Endothelial cell of umbilical vein (primary cell): ENCODE measurements at regions not wholly inside any gene's neighbourhood (a gene's known extent, or its start where the extent isn't known, plus 50 kb on each side); places are given as distances from the start of the nearest gene placed in this dataset.

Experiments used
- BruUV-seq: library from RNA; stranded (reverse); fragments of 400-500 nt; replicated peaks from 2 replicates; lab custom pipeline; 2021; lab: Mats Ljungman, UMichigan
- CTCF ChIA-PET: fragments of 300-600, 350-600 bp; sonication (Branson Sonifier 250); formaldehyde crosslinking; loops from one replicate; lab custom pipeline; 2021; ENCODE audit warnings: antibody characterized with exemption, inconsistent platforms; lab: Charles Lee
- POLR2A ChIA-PET: fragments of 300-600, 350-600 bp; sonication (Branson Sonifier 250); formaldehyde crosslinking; loops from one replicate; lab custom pipeline; 2021; ENCODE audit warnings: antibody characterized with exemption, inconsistent platforms; lab: Charles Lee
- DNase-seq: peaks from one replicate; pipeline ENCODE4 v3.0.0-alpha.2; 2011; ENCODE audit warnings: low read depth, low spot score
- FAIRE-seq: peaks from 2 replicates; lab custom pipeline; 2011; peaks lifted over from hg19 to GRCh38; lab: Jason Lieb, UNC
- H2AFZ ChIP-seq: 2 replicates; pipeline ENCODE4 v1.6.0; 2012; ENCODE audit warnings: low read depth, low read length, control low read depth, inconsistent platforms
- H3K27ac ChIP-seq: 2 replicates; pipeline ENCODE4 v1.5.1; 2011; ENCODE audit warnings: low read depth, mild to moderate bottlenecking, control low read depth, low read length, moderate library complexity; ENCODE audit not compliant: insufficient read depth
- H3K27me3 ChIP-seq, 2 experiments: 2 replicates each; pipeline versions ENCODE4 v1.6.0 to v1.6.1; 2011; ENCODE audit warnings: low read length in 2 of 2, mixed read lengths in 1 of 2; ENCODE audit not compliant: control insufficient read depth in 2 of 2, insufficient read depth in 2 of 2
- H3K36me3 ChIP-seq, 2 experiments: 2 replicates in 1 of 2; 3 replicates in 1 of 2; pipeline ENCODE4 v1.5.1; 2011; ENCODE audit warnings: low read length in 2 of 2, mild to moderate bottlenecking in 1 of 2, moderate library complexity in 1 of 2; ENCODE audit not compliant: control insufficient read depth in 2 of 2, insufficient read depth in 2 of 2; ENCODE audit errors: extremely low read depth in 1 of 2
- H3K4me1 ChIP-seq: 3 replicates; pipeline ENCODE4 v1.5.1; 2011; ENCODE audit warnings: mild to moderate bottlenecking, low read length; ENCODE audit not compliant: control insufficient read depth, insufficient read depth; ENCODE audit errors: extremely low read depth
- H3K4me2 ChIP-seq: 2 replicates; pipeline ENCODE4 v1.6.1; 2011; ENCODE audit warnings: low read length, control low read depth, mixed read lengths; ENCODE audit not compliant: insufficient read depth
- H3K4me3 ChIP-seq, 3 experiments: fragments of 200-600 bp in 1 of 3; sonication (generic), shearing (Covaris generic) in 1 of 3; replicated peaks in 1 of 3; 2 replicates each; pipeline ENCODE4 v1.5.1; 2011 to 2016; ENCODE audit warnings: control low read depth in 3 of 3, low read length in 3 of 3, mild to moderate bottlenecking in 2 of 3, inconsistent platforms in 1 of 3, low read depth in 1 of 3, moderate library complexity in 1 of 3; ENCODE audit not compliant: insufficient read depth in 1 of 3
- H3K79me2 ChIP-seq: 2 replicates; pipeline ENCODE4 v1.6.0; 2012; ENCODE audit warnings: low read length, inconsistent platforms; ENCODE audit not compliant: control insufficient read depth, insufficient read depth
- H3K9ac ChIP-seq: replicated peaks from 2 replicates; pipeline ENCODE3; 2011; ENCODE audit warnings: low read length, control low read depth; ENCODE audit not compliant: insufficient read depth; ENCODE audit errors: extremely low read depth
- H3K9me1 ChIP-seq: replicated peaks from 3 replicates; pipeline ENCODE4 v1.6.0; 2011; ENCODE audit warnings: mild to moderate bottlenecking, low read length; ENCODE audit not compliant: control insufficient read depth, insufficient read depth; ENCODE audit errors: extremely low read depth
- H3K9me3 ChIP-seq: replicated peaks from 2 replicates; pipeline ENCODE4 v1.5.1; 2012; ENCODE audit warnings: low read length, inconsistent platforms; ENCODE audit not compliant: control insufficient read depth, insufficient read depth
- H4K20me1 ChIP-seq: replicated peaks from 2 replicates; pipeline ENCODE3; 2011; ENCODE audit warnings: mild to moderate bottlenecking, low read length; ENCODE audit not compliant: control insufficient read depth, insufficient read depth; ENCODE audit errors: extremely low read depth
- CTCF ChIP-seq, 2 donors: IDR thresholded peaks; 1 replicate in 1 of 2; 2 replicates in 1 of 2; pipeline ENCODE4 v1.5.1; 2011; ENCODE audit warnings: low read length in 2 of 2, mild to moderate bottlenecking in 2 of 2, moderate library complexity in 2 of 2, control low read depth in 1 of 2, inconsistent platforms in 1 of 2, low read depth in 1 of 2; ENCODE audit not compliant: insufficient read depth in 1 of 2; ENCODE audit errors: extremely low read depth in 1 of 2
- EZH2 ChIP-seq: IDR thresholded peaks from 2 replicates; pipeline ENCODE4 v1.6.1; 2012; ENCODE audit warnings: borderline replicate concordance, low read depth, mild to moderate bottlenecking, moderate library complexity, low read length, inconsistent platforms; ENCODE audit not compliant: severe bottlenecking
- FOS ChIP-seq: IDR thresholded peaks from 2 replicates; pipeline ENCODE4 v1.6.1; 2011; ENCODE audit warnings: mild to moderate bottlenecking, low read length, moderate library complexity, borderline replicate concordance; ENCODE audit not compliant: insufficient read depth
- GATA2 ChIP-seq: IDR thresholded peaks from 2 replicates; pipeline ENCODE4 v1.7.0; 2011; ENCODE audit warnings: low read depth, mild to moderate bottlenecking, moderate library complexity, mixed read lengths, low read length; ENCODE audit not compliant: insufficient read length, insufficient read depth
- JUN ChIP-seq: IDR thresholded peaks from 2 replicates; pipeline ENCODE4 v1.6.1; 2011; ENCODE audit warnings: borderline replicate concordance, low read depth; ENCODE audit not compliant: insufficient read length, insufficient read depth
- MAX ChIP-seq: IDR thresholded peaks from 2 replicates; pipeline ENCODE4 v1.6.1; 2011; ENCODE audit not compliant: insufficient read depth, insufficient read length
- MYC ChIP-seq: IDR thresholded peaks from one replicate; pipeline ENCODE4 v1.6.1; 2011; ENCODE audit warnings: mild to moderate bottlenecking, low read depth, low read length
- POLR2A ChIP-seq: IDR thresholded peaks from 2 replicates; pipeline ENCODE4 v1.6.1; 2012; ENCODE audit warnings: low read depth, mild to moderate bottlenecking, control low read depth, low read length
- POLR2AphosphoS5 ChIP-seq: IDR thresholded peaks from 2 replicates; pipeline ENCODE4 v1.6.1; 2012; ENCODE audit warnings: low read depth, mild to moderate bottlenecking, control low read depth, low read length, moderate library complexity; ENCODE audit not compliant: insufficient read depth
- dilution Hi-C: fragments of 300-500 bp; cut with MboI; formaldehyde crosslinking; loops from one replicate; pipeline ENCODE4 v1.15.0; 2019; ENCODE audit warnings: low sequenced_read_pairs; ENCODE audit not compliant: extremely low pct_ligation_motif_present
- intact Hi-C: fragments of 100-400 bp; cut with micrococcal nuclease; formaldehyde crosslinking; loops from one replicate; pipeline ENCODE4 v1.10.0; 2022

GRCh38 chrX:966396-967070 is 245.9 kb downstream of the CRLF2 start:
- CTCF ChIA-PET: no interaction called here
- H3K79me2 ChIP-seq: no peaks in the 10 kb centered on the region

More at GRCh38 chrX:966396-967070, 245.9 kb downstream of the CRLF2 start:
- TF ChIP-seq JUN: no peak
- no peak for TF ChIP-seq FOS
- no peak for TF ChIP-seq MYC
- TF ChIP-seq MAX: no peak
- TF ChIP-seq CTCF (IDR thresholded peaks at IDR 0.05; ENCODE audit: extremely low read depth in 1 of 2, insufficient read depth in 1 of 2, low read depth in 1 of 2, low read length in 2 of 2): no peak
- no peak for TF ChIP-seq GATA2
- no peak for TF ChIP-seq POLR2AphosphoS5
- no peak for TF ChIP-seq POLR2A
- no peak for TF ChIP-seq EZH2
- H3K4me1 ChIP-seq: no peaks in the 10 kb centered on the region
- H4K20me1 ChIP-seq: no peaks in the 10 kb centered on the region
- H3K9me3 ChIP-seq: no peaks in the 10 kb centered on the region
- no peak overlapping the region for H3K4me3 ChIP-seq
- DNase-seq (no peak), FAIRE-seq (no peak)
- no peak overlapping the region for H3K4me2 ChIP-seq
- H3K9me1 ChIP-seq: no peaks in the 10 kb centered on the region
- no peak overlapping the region for H3K27ac ChIP-seq
- H3K9ac ChIP-seq: no peak overlapping the region
- no peaks in the 10 kb centered on the region for H3K36me3 ChIP-seq
- no peaks in the 10 kb centered on the region for H3K27me3 ChIP-seq
- intact Hi-C loops (no loop called here), dilution Hi-C loops (no loop called here)
- BruUV-seq: no TSS peak
- no peak overlapping the region for H2AFZ ChIP-seq
- POLR2A ChIA-PET: no interaction called here
